ENCODE measurements at regions not wholly inside any gene's neighbourhood (a gene's known extent, or its start where the extent isn't known, plus 50 kb on each side); places are given as distances from the start of the nearest gene placed in this dataset.

- TF ChIP-seq CHD2 (IDR thresholded peaks at IDR 0.05; ENCODE audit: low read length) (no peak), POLR2A (IDR thresholded peaks at IDR 0.05; ENCODE audit: control extremely low read depth in 1 of 2, low read depth in 2 of 2, low read length in 2 of 2) (no peak), YY1 (IDR thresholded peaks at IDR 0.05; ENCODE audit: low read depth, low read length) (no peak)
- TF ChIP-seq, protein P1, sequence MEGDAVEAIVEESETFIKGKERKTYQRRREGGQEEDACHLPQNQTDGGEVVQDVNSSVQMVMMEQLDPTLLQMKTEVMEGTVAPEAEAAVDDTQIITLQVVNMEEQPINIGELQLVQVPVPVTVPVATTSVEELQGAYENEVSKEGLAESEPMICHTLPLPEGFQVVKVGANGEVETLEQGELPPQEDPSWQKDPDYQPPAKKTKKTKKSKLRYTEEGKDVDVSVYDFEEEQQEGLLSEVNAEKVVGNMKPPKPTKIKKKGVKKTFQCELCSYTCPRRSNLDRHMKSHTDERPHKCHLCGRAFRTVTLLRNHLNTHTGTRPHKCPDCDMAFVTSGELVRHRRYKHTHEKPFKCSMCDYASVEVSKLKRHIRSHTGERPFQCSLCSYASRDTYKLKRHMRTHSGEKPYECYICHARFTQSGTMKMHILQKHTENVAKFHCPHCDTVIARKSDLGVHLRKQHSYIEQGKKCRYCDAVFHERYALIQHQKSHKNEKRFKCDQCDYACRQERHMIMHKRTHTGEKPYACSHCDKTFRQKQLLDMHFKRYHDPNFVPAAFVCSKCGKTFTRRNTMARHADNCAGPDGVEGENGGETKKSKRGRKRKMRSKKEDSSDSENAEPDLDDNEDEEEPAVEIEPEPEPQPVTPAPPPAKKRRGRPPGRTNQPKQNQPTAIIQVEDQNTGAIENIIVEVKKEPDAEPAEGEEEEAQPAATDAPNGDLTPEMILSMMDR (IDR thresholded peaks at IDR 0.05; ENCODE audit: control extremely low read depth in 1 of 3, insufficient read depth in 1 of 3, low read depth in 1 of 3, low read length in 3 of 3) = no peak
These were observed 60.2 kb downstream of the MAFB start for GRCh38 chr20:40628877-40629276.
